SJSA1 (cell line): ENCODE measurements at regions not wholly inside any gene's neighbourhood (a gene's known extent, or its start where the extent isn't known, plus 50 kb on each side); places are given as distances from the start of the nearest gene placed in this dataset.

ENCODE experiments used
- DNase-seq, 2 experiments: peaks; one replicate each; pipeline ENCODE4 v3.0.0-alpha.2; 2015 to 2020; ENCODE audit warnings: low spot score in 2 of 2, low read depth in 1 of 2
- H3K27ac ChIP-seq: fragments of 250-450 bp; sonication (Bioruptor Pico); 2 replicates; pipeline ENCODE4 v1.5.1; 2020; ENCODE audit warnings: mild to moderate bottlenecking, moderate library complexity
- H3K27me3 ChIP-seq: fragments of 250-450 bp; sonication (Bioruptor Pico); replicated peaks from 2 replicates; pipeline ENCODE4 v1.5.1; 2020; ENCODE audit warnings: mild to moderate bottlenecking, moderate library complexity
- H3K36me3 ChIP-seq: fragments of 250-450 bp; sonication (Bioruptor Pico); 2 replicates; pipeline ENCODE4 v1.5.1; 2020; ENCODE audit warnings: mild to moderate bottlenecking
- H3K4me1 ChIP-seq: fragments of 250-450 bp; sonication (Bioruptor Pico); replicated peaks from 2 replicates; pipeline ENCODE4 v1.6.1; 2021; ENCODE audit warnings: mild to moderate bottlenecking
- H3K4me3 ChIP-seq: fragments of 250-450 bp; sonication (Bioruptor Pico); 2 replicates; pipeline ENCODE4 v1.5.1; 2020; ENCODE audit warnings: mild to moderate bottlenecking
- H3K9me3 ChIP-seq: fragments of 250-450 bp; sonication (Bioruptor Pico); replicated peaks from 2 replicates; pipeline ENCODE4 v1.5.1; 2020; ENCODE audit warnings: mild to moderate bottlenecking

DNA sequence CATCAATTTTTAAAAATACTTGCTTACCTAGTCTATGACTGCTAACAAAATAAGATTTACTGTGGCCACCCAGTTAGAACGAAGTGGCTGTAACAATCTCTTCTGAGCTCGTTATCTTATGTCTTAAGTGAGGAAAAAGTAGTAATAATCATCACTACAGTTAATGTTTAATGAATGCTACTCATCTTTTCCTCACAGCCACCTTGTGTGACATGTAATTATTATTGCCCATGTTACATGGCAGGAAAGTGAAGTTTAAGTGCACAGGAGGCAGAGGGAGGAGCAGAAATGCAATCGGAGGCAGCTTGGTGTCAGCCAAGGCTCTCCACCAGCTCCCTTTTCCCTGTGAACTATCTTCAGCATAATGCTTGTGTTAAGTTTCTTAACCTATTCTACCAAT, 260.3 kb downstream of the B3GLCT start:
- H3K27me3 ChIP-seq, result no peaks in the 10 kb centered on the region
- no peak overlapping the region for H3K4me3 ChIP-seq
- H3K4me1 ChIP-seq, result no peaks in the 10 kb centered on the region
- no peaks in the 10 kb centered on the region for H3K36me3 ChIP-seq
- no peak for DNase-seq
- no peaks in the 10 kb centered on the region for H3K9me3 ChIP-seq
- no peak overlapping the region for H3K27ac ChIP-seq

DNA sequence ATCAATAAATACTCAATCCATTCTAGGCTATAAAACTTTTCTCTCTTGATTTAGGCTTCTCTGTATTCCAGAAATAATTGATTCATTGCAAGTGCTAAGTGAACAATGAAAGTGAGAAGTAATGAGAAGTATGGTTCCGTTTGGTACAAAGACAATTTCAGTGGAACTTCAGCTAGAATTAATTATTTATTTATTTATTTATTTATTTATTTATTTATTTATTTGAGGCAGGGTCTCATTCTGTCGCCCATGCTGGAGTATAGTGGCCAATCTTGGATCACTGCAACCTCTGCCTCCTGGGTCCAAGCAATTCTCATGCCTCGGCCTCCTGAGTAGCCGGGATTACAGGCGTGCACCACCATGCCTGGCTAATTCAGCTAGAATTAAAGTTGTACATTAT, 262.1 kb downstream of the B3GLCT start:
- H3K36me3 ChIP-seq, result no peaks in the 10 kb centered on the region
- no peak for DNase-seq
- no peaks in the 10 kb centered on the region for H3K4me1 ChIP-seq
- H3K27ac ChIP-seq, result no peak overlapping the region
- no peaks in the 10 kb centered on the region for H3K9me3 ChIP-seq
- H3K27me3 ChIP-seq, result no peaks in the 10 kb centered on the region
- no peak overlapping the region for H3K4me3 ChIP-seq

DNA sequence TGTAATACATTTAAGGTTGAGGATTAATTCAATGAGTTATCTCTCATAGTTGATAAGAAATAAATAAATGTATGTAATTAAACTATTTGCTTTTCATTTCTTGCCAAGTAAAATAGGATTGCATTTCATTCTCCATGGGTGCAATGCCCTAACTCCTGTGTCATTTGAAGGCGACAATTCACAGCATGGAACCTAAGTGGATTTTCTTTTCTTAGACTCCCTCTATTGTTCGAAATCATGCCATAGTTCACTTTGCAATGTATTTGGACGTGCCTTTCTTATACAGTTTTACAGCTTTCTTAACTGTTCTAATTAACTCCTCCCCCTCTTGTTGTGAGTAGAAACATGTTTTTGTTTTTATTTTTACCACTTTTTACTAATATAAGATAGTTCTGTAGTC, 263.0 kb downstream of the B3GLCT start:
- Histone ChIP-seq H3K36me3 (no peaks in the 10 kb centered on the region), H3K4me3 (no peak overlapping the region), H3K27ac (no peak overlapping the region), H3K27me3 (no peaks in the 10 kb centered on the region), H3K9me3 (no peaks in the 10 kb centered on the region), H3K4me1 (no peaks in the 10 kb centered on the region)
- no peak for DNase-seq

DNA sequence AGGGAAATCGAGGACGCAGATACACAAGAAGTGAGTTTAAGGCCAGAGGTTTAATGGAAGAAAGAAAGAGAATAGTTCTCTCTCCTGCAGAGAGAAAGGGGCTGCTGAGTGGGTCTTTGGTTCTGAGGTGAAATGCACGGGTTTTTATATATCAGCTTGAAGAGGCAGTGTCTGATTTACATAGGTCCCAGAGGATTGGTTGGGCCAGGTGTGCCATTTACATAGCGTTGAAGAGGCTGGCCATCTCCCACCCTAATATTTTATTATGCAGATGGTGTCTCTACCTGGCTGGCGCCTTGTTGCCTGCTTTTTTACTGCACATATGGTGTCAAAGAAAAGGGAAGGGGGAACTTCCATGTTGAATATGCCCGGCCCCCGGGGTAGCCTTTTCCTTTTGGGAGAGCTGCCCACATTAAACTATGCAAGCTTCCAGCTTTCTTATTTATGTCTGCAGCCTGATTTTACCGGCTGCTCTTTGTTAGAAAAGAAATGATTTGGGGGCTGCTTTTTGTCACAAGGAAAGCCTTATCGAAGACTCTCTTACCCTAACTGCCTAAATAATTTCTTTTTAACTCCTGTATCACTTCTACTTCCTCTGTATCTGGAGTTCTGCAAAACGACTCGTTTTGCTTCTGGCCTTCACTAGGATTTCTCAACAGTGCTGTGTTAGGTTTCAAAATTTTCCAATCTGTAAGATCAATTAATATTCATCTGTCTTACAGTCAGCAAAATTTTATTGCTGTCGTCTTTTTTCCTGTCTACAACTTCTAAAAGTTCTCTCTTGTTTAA, 268.5 kb downstream of the B3GLCT start:
- DNase-seq, result no peak
- Histone ChIP-seq H3K27ac (no peak overlapping the region), H3K4me3 (no peak overlapping the region), H3K4me1 (no peaks in the 10 kb centered on the region), H3K36me3 (no peaks in the 10 kb centered on the region), H3K9me3 (no peaks in the 10 kb centered on the region), H3K27me3 (no peaks in the 10 kb centered on the region)

DNA sequence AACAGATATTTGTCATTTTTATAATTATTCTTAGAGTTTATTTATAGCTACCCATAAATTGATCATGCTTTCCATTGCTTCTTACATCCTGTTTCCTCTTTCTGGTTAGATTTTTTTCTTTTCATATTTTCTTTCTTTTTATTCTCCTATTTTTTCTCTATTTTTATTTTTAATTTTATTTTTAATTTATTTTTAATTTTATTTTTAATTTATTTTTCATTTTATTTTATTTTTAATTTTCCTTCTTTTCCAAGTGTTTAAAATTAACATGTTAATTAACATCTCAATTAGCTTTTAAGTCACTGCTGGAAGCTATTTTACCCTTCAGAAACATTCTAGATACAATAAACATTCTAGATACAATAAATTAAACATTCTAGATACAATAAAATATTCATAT, 269.6 kb downstream of the B3GLCT start:
- Histone ChIP-seq H3K36me3 (no peaks in the 10 kb centered on the region), H3K9me3 (no peaks in the 10 kb centered on the region), H3K27me3 (no peaks in the 10 kb centered on the region), H3K4me3 (no peak overlapping the region), H3K27ac (no peak overlapping the region), H3K4me1 (no peaks in the 10 kb centered on the region)
- no peak for DNase-seq

DNA sequence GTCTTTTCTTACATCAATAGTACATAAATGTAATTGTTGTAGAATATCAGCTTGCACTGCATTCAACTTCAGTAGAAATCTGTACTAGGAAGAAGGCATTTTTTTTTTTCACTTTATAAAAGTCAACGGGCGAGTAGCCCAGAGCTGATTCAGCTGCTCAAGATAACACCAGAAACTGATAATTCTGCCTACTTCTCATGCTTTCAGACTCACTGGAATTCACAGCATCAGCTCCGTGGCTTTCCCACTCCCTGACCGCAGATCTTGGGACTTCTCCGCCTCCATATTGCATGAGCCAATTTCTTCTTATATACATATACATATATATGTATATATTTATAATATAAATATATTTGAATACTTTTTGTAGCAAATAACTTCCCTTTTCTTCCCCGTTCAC, 263.1 kb upstream of the RXFP2 start:
- no peak for DNase-seq
- Histone ChIP-seq H3K4me3 (no peak overlapping the region), H3K36me3 (no peaks in the 10 kb centered on the region), H3K4me1 (no peaks in the 10 kb centered on the region), H3K27ac (no peak overlapping the region), H3K9me3 (no peaks in the 10 kb centered on the region), H3K27me3 (no peaks in the 10 kb centered on the region)

DNA sequence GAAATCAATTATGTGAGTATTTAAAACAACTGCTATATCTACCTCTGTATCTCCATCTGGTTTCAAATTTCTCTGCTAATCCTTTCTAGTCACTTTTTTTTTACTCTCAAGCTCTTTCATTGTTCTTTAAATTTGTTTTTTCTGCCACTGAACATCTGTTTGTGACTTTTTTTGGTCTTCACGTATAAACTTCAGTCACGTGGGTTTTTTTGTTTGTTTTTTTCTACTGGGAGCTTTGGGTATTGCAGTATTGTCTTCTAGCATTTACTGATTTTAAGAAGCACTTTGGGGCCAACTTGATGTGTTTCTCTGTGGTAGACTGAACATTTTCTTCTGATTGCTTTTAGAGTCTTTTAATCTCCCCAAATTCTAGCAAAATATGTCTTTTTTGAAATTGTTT, 262.6 kb upstream of the RXFP2 start:
- peak in 1 of 2 experiments; percentile 1 for DNase-seq
- Histone ChIP-seq H3K27me3 (no peaks in the 10 kb centered on the region), H3K36me3 (no peaks in the 10 kb centered on the region), H3K9me3 (no peaks in the 10 kb centered on the region), H3K27ac (no peak overlapping the region), H3K4me1 (no peaks in the 10 kb centered on the region), H3K4me3 (no peak overlapping the region)

DNA sequence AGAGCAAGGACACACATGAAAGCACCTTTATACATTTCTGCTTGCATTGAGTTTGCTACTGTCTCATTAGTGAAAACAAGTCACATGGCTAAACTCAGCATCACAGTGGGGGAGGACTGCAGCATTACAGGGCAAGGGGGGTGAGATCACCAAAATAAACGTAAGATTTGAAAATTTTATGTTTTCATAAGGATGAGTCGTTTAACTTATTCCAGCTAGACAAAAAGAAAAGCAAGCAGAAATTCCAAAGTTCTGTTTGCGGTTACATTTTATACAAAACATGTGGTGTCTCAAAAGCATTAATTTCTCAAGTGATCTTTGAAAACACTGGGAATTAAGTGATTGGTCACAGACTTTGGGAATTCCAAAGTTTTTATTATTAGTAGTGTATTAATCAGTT, 261.4 kb upstream of the RXFP2 start:
- Histone ChIP-seq H3K27me3 (no peaks in the 10 kb centered on the region), H3K9me3 (no peaks in the 10 kb centered on the region), H3K27ac (no peak overlapping the region)

DNA sequence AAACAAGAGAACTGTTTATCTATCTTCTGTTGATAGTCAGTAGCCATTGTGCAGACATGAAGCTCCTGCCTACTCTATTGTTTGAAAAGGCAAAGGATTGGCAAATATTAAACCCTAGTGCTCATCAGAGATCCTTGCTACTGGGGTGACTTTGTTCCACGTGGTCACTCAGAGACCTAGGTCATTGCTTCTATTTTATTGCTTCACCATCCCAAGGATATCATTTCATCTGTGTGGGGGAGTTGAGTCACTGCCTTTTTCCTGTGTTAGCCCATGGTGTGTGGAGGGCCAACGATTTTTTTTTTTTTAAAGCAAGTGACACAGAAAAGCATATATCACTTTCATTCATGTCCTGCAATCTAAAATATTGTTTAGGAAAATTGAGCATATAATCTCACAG, 254.1 kb upstream of the RXFP2 start:
- Histone ChIP-seq H3K27ac (no peak overlapping the region), H3K9me3 (no peaks in the 10 kb centered on the region), H3K4me3 (no peak overlapping the region), H3K4me1 (no peaks in the 10 kb centered on the region), H3K27me3 (0 out of 2 replicates have a peak, but pooled peaks cover 3% of the 10 kb centered on the region), H3K36me3 (no peaks in the 10 kb centered on the region)
- no peak for DNase-seq

More for the DNA sequence above, 261.4 kb upstream of the RXFP2 start:
- H3K36me3 ChIP-seq, result no peaks in the 10 kb centered on the region
- no peak overlapping the region for H3K4me3 ChIP-seq
- no peak for DNase-seq
- no peaks in the 10 kb centered on the region for H3K4me1 ChIP-seq

DNA sequence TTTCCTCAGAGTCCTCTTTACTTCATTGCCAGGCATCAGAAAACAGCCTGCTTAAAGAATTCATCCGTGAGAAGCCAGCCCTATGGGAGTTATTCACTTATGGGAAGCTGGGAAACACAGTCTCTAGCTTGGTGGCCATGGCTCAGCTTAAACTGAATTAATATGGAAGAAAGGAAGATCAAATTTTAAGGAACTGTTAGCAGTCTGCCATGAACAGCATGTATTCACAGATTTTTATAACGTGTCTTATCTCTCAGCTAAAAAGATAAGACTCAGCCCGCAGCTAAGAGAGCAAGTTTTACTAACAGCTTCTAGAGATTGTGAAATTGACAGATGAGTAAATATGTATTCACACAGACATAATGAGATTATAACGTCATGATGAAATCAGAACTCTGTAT, 253.7 kb upstream of the RXFP2 start:
- Histone ChIP-seq H3K27ac (no peak overlapping the region), H3K27me3 (0 out of 2 replicates have a peak, but pooled peaks cover 3% of the 10 kb centered on the region), H3K9me3 (no peaks in the 10 kb centered on the region), H3K4me1 (no peaks in the 10 kb centered on the region), H3K4me3 (no peak overlapping the region), H3K36me3 (no peaks in the 10 kb centered on the region)
- DNase-seq, result no peak

DNA sequence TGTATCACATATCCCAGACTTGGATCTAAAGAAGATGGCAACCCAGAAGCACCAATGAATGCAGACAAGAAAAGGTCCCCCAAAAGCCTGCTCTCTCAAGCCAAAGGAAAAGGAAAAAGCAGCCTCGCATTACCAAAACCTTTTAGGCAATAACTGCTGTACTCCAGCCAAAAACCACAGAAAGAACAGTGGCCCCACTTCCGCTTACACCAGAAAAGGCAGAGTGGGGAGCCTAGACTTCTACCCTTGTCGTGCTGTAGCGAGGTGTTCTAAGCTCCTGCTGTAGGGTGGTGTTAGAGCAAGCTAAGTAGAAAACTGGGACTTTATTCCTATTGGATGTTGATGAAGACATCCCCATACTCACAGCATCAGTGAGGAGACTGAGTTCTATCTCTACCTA, 244.0 kb upstream of the RXFP2 start:
- Histone ChIP-seq H3K27me3 (no peaks in the 10 kb centered on the region), H3K9me3 (no peaks in the 10 kb centered on the region), H3K27ac (no peak overlapping the region), H3K4me1 (no peaks in the 10 kb centered on the region), H3K36me3 (no peaks in the 10 kb centered on the region), H3K4me3 (no peak overlapping the region)
- DNase-seq, result no peak

DNA sequence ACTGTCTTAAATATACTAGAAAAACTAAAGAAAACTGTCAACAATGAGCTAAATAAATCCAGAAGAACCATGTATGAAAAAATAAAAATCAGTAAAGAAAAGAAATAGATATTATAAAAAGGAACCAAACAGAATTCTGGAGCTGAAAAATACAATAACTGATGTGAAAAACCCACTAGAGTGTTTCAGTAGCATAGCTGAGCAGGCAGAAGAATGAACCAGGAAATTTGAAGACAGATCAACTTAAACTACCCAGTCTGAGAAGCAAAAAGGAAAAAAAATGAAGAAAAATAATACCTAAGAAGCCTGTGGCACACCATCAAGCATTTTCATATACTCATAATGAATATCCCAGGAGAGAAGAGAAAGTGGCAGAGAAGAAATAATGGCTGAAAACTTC, 240.1 kb upstream of the RXFP2 start:
- Histone ChIP-seq H3K27me3 (no peaks in the 10 kb centered on the region), H3K27ac (no peak overlapping the region), H3K9me3 (no peaks in the 10 kb centered on the region), H3K4me3 (no peak overlapping the region), H3K36me3 (no peaks in the 10 kb centered on the region), H3K4me1 (no peaks in the 10 kb centered on the region)
- DNase-seq, result no peak

DNA sequence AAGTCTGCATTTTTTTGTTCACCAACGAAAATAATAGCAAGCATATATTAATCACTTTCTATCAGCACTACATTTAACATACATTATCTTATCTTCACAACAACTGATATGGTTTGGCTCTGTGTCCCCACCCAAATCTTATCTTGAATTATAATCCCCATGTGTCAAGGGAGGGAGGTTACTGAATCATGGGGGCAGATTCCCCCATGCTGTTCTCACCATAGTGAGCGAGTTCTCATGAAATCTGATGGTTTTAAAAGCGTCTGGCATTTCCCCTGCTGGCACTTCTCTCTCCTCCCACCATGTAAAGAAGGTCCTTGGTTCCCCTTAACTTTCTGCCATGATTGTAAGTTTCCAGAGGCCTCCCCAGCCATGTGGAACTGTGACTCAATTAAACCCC, 235.7 kb upstream of the RXFP2 start:
- no peak for DNase-seq
- Histone ChIP-seq H3K27ac (no peak overlapping the region), H3K9me3 (no peaks in the 10 kb centered on the region), H3K27me3 (no peaks in the 10 kb centered on the region), H3K4me1 (no peaks in the 10 kb centered on the region), H3K36me3 (no peaks in the 10 kb centered on the region), H3K4me3 (no peak overlapping the region)

DNA sequence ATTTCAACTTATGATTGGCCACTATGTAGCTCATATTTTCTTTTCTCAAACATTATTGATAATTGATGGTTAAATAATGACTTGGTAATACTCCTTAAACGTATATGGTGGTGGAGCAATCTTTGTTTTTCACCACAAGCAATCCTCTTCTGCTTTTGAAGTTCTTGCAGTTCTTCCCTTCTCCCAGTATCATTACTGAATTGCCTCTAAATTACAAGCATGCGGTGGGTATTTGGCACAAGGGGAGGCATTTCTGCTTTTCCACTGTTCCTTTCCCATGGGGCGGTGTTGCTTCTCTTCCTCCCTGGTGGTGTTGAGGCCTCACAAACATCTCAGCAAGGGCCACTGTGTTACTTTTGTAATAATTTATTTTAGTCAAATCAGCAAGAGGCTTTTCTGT, 234.4 kb upstream of the RXFP2 start:
- H3K27me3 ChIP-seq, result no peaks in the 10 kb centered on the region
- H3K4me1 ChIP-seq, result no peaks in the 10 kb centered on the region
- no peak for DNase-seq
- no peak overlapping the region for H3K4me3 ChIP-seq
- no peaks in the 10 kb centered on the region for H3K36me3 ChIP-seq
- H3K9me3 ChIP-seq, result no peaks in the 10 kb centered on the region
- H3K27ac ChIP-seq, result no peak overlapping the region

DNA sequence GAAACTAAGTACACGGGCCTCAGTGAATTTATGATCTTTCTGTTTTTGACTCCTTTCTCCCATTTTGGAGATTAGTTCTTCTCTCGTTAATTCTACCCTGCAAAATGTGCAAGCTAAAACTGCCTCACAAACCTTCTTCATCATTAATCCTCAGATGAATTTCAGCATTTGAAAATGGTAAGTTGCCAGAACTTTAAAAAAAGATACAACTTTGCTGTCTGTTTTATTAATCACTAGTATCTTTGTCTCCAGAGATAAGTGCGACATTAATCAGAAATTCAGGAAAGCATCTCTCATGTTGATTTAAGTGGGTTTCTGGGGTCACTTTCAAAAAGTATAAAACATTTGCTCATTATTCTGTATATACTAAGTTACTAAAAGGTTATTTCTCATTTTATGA, 227.0 kb upstream of the RXFP2 start:
- H3K36me3 ChIP-seq, result no peaks in the 10 kb centered on the region
- H3K9me3 ChIP-seq, result no peaks in the 10 kb centered on the region
- H3K4me3 ChIP-seq, result no peak overlapping the region
- no peak overlapping the region for H3K27ac ChIP-seq
- no peak for DNase-seq
- no peaks in the 10 kb centered on the region for H3K4me1 ChIP-seq
- H3K27me3 ChIP-seq, result no peaks in the 10 kb centered on the region
